Stimulated activated CD4-positive, alpha-beta T cell treated with anti-CD3 and anti-CD28 coated beads, Interleukin-2, amount 100 ng/mL, for 24 hours (primary cell): ENCODE measurements at regions not wholly inside any gene's neighbourhood (a gene's known extent, or its start where the extent isn't known, plus 50 kb on each side); places are given as distances from the start of the nearest gene placed in this dataset.

Source experiments
- DNase-seq, 2 donors: peaks; one replicate each; pipeline ENCODE4 v3.0.0-alpha.2; 2020

- no peak for DNase-seq
These were observed 552.7 kb upstream of the SLIT2 start for GRCh38 chr4:19698961-19699360.

GRCh38 chr4:19694812-19695211 is 556.9 kb upstream of the SLIT2 start:
- no peak for DNase-seq

- DNase-seq, result no peak
These were observed 557.7 kb upstream of the SLIT2 start for GRCh38 chr4:19693936-19694570.

- no peak for DNase-seq
These were observed 562.2 kb upstream of the SLIT2 start for GRCh38 chr4:19689511-19689910.

- no peak for DNase-seq
These were observed 565.2 kb upstream of the SLIT2 start for GRCh38 chr4:19686456-19686855.

- no peak for DNase-seq
These were observed 567.6 kb upstream of the SLIT2 start for GRCh38 chr4:19684084-19684483.

GRCh38 chr4:19683426-19683825 is 568.3 kb upstream of the SLIT2 start:
- no peak for DNase-seq

GRCh38 chr4:19677211-19677610 is 574.5 kb upstream of the SLIT2 start:
- no peak for DNase-seq

- DNase-seq, result no peak
These were observed 576.4 kb upstream of the SLIT2 start for GRCh38 chr4:19675172-19675811.

- no peak for DNase-seq
These were observed 592.6 kb upstream of the SLIT2 start for GRCh38 chr4:19659101-19659500.

- DNase-seq, result no peak
These were observed 593.8 kb upstream of the SLIT2 start for GRCh38 chr4:19657856-19658255.

- DNase-seq, result no peak
These were observed 596.0 kb upstream of the SLIT2 start for GRCh38 chr4:19655666-19656065.

- no peak for DNase-seq
These were observed 600.5 kb upstream of the SLIT2 start for GRCh38 chr4:19650903-19651864.

GRCh38 chr4:19645589-19645988 is 606.1 kb upstream of the SLIT2 start:
- DNase-seq, result no peak

GRCh38 chr4:19636451-19636850 is 615.3 kb upstream of the SLIT2 start:
- DNase-seq, result no peak

- DNase-seq, result no peak
These were observed 619.9 kb upstream of the SLIT2 start for GRCh38 chr4:19631814-19632213.

GRCh38 chr4:19623866-19624265 is 627.8 kb upstream of the SLIT2 start:
- DNase-seq, result no peak

- DNase-seq, result no peak
These were observed 636.5 kb upstream of the SLIT2 start for GRCh38 chr4:19615086-19615689.

GRCh38 chr4:19614171-19614570 is 637.5 kb upstream of the SLIT2 start:
- DNase-seq, result no peak

- DNase-seq, result no peak
These were observed 655.4 kb upstream of the SLIT2 start for GRCh38 chr4:19596342-19596741.

- DNase-seq, result no peak
These were observed 659.3 kb upstream of the SLIT2 start for GRCh38 chr4:19592391-19592790.

GRCh38 chr4:19583827-19584569 is 667.7 kb upstream of the SLIT2 start:
- no peak for DNase-seq

- DNase-seq, result no peak
These were observed 671.6 kb upstream of the SLIT2 start for GRCh38 chr4:19580095-19580494.
